KMS-11 (cell line): ENCODE measurements at regions not wholly inside any gene's neighbourhood (a gene's known extent, or its start where the extent isn't known, plus 50 kb on each side); places are given as distances from the start of the nearest gene placed in this dataset.

Experiments used
- H2AFZ ChIP-seq: fragments of 200-600 bp; sonication (generic); 2 replicates; pipeline ENCODE4 v1.6.1; 2016; ENCODE audit warnings: antibody characterized with exemption, mixed run types, low read depth
- H3K27ac ChIP-seq: fragments of 200-600 bp; sonication (generic); 2 replicates; pipeline ENCODE4 v1.6.1; 2016; ENCODE audit warnings: mild to moderate bottlenecking, mixed run types
- H3K27me3 ChIP-seq: fragments of 200-600 bp; sonication (generic); 2 replicates; pipeline ENCODE4 v1.6.1; 2017; ENCODE audit warnings: mild to moderate bottlenecking, low read depth, mixed run types, moderate library complexity; ENCODE audit not compliant: insufficient read depth
- H3K36me3 ChIP-seq: fragments of 200-600 bp; sonication (generic); 2 replicates; pipeline ENCODE4 v1.6.1; 2017; ENCODE audit warnings: mild to moderate bottlenecking, mixed run types; ENCODE audit not compliant: insufficient read depth
- H3K4me1 ChIP-seq: fragments of 200-600 bp; sonication (generic); 2 replicates; pipeline ENCODE4 v1.6.1; 2016; ENCODE audit warnings: mild to moderate bottlenecking, low read depth, mixed run types; ENCODE audit not compliant: poor library complexity, severe bottlenecking
- H3K4me2 ChIP-seq: fragments of 200-600 bp; sonication (generic); 2 replicates; pipeline ENCODE4 v1.7.0; 2016; ENCODE audit warnings: mild to moderate bottlenecking, mixed run types
- H3K4me3 ChIP-seq: fragments of 200-600 bp; sonication (generic); IDR thresholded peaks from 2 replicates; pipeline ENCODE4 v1.6.1; 2017; ENCODE audit warnings: low read depth, low read length, mixed read lengths; ENCODE audit not compliant: insufficient read depth
- H3K79me2 ChIP-seq: fragments of 200-600 bp; sonication (generic); 2 replicates; pipeline ENCODE4 v1.6.1; 2016; ENCODE audit warnings: low read depth, mixed run types; ENCODE audit not compliant: insufficient read depth
- H3K9ac ChIP-seq: fragments of 200-600 bp; sonication (generic); 2 replicates; pipeline ENCODE4 v1.6.1; 2016; ENCODE audit warnings: mild to moderate bottlenecking, mixed run types
- H4K20me1 ChIP-seq: fragments of 200-600 bp; sonication (generic); 2 replicates; pipeline ENCODE4 v1.6.1; 2016; ENCODE audit warnings: mild to moderate bottlenecking, mixed run types; ENCODE audit not compliant: insufficient read depth
- CTCF ChIP-seq: fragments of 200-600 bp; sonication (generic); conservative IDR thresholded peaks from 2 replicates; pipeline ENCODE4 v1.6.1; 2017; ENCODE audit warnings: low read depth, mild to moderate bottlenecking, antibody characterized with exemption, low read length, moderate library complexity, mixed read lengths

DNA sequence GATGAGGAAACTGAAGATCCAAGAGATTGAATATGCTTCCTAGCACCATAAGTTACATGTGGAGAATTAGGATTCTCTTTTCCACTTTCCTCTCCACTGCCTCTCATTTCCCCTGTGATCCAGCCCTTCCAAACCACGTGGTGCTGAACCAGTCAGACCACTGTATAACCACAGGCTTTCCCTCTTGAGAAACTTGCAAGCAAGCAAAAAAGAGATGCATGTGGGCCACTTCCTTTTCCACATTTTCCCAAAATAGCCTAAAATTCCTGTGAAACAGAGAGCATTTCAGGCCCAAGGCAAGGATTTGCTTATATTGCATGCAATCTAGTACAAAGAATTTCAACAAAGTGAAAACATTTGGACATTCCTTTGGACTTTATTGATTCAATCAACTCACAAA is 59.3 kb upstream of the KSR1 start:
- H3K4me3 ChIP-seq: no peak overlapping the region
- no peak overlapping the region for H3K9ac ChIP-seq
- H2AFZ ChIP-seq: no peak overlapping the region
- TF ChIP-seq CTCF: no peak
- H3K79me2 ChIP-seq: no peaks in the 10 kb centered on the region
- no peaks in the 10 kb centered on the region for H3K36me3 ChIP-seq
- no peak overlapping the region for H3K27ac ChIP-seq
- no peaks in the 10 kb centered on the region for H4K20me1 ChIP-seq
- H3K27me3 ChIP-seq: no peaks in the 10 kb centered on the region
- no peak overlapping the region for H3K4me2 ChIP-seq
- no peaks in the 10 kb centered on the region for H3K4me1 ChIP-seq

DNA sequence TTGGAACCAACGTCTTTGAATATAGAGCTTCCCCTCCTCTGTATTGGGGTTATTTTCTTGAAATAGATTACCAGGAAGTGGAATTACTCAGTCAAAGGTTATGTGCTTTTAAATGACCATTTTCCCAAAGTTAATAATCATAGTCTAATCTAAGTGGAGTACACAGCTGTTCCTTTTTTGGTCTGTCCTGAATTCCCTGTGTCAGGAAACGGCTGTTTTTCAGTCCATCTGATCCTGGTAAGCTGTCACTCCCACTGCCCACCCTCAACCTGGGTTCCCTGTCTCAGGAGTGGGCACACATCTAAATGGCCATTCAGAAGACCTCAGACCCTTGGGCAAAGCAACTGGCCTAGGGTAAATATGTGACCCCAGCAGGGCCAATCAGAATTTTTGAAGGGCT is 57.6 kb upstream of the KSR1 start:
- H3K36me3 ChIP-seq: no peaks in the 10 kb centered on the region
- H2AFZ ChIP-seq: no peak overlapping the region
- H3K4me3 ChIP-seq: no peak overlapping the region
- no peak overlapping the region for H3K27ac ChIP-seq
- no peak for TF ChIP-seq CTCF
- H4K20me1 ChIP-seq: no peaks in the 10 kb centered on the region
- H3K9ac ChIP-seq: no peak overlapping the region
- no peak overlapping the region for H3K4me2 ChIP-seq
- no peaks in the 10 kb centered on the region for H3K4me1 ChIP-seq
- H3K27me3 ChIP-seq: no peaks in the 10 kb centered on the region
- no peaks in the 10 kb centered on the region for H3K79me2 ChIP-seq

DNA sequence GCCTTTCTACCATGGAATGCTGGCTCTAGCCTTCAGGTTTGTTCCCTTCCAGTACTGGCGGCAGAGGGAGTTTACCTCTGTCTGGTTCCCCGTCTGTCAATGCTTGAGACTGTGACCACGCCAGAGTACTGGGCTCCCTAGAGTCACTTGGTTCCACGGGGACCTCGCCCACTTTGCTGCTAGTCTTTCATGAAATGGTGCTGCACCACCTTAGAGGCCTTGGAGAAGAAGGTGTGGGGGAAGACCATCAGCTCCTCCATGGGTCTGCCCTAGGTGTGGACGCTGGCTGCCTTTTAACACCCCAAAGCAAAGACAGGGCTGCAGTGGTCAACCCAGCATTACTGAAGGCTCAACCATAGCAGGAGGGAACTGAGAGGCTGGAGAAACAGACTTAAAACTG is 55.3 kb upstream of the KSR1 start:
- H3K9ac ChIP-seq: no peak overlapping the region
- no peak overlapping the region for H2AFZ ChIP-seq
- H3K27ac ChIP-seq: no peak overlapping the region
- no peaks in the 10 kb centered on the region for H3K79me2 ChIP-seq
- no peak for TF ChIP-seq CTCF
- no peaks in the 10 kb centered on the region for H4K20me1 ChIP-seq
- H3K4me1 ChIP-seq: no peaks in the 10 kb centered on the region
- no peaks in the 10 kb centered on the region for H3K27me3 ChIP-seq
- H3K4me3 ChIP-seq: no peak overlapping the region
- no peak overlapping the region for H3K4me2 ChIP-seq
- no peaks in the 10 kb centered on the region for H3K36me3 ChIP-seq

GRCh38 chr17:27402943-27403342 is 53.3 kb upstream of the KSR1 start:
- Histone ChIP-seq H4K20me1 (no peaks in the 10 kb centered on the region), H3K4me1 (no peaks in the 10 kb centered on the region), H3K36me3 (no peaks in the 10 kb centered on the region), H3K9ac (no peak overlapping the region), H3K27ac (no peak overlapping the region), H3K27me3 (no peaks in the 10 kb centered on the region), H2AFZ (no peak overlapping the region), H3K4me2 (no peak overlapping the region), H3K79me2 (no peaks in the 10 kb centered on the region), H3K4me3 (no peak overlapping the region)
- no peak for TF ChIP-seq CTCF

GRCh38 chr17:27403480-27404005 is 52.7 kb upstream of the KSR1 start:
- Histone ChIP-seq H4K20me1 (no peaks in the 10 kb centered on the region), H3K4me3 (no peak overlapping the region), H3K36me3 (no peaks in the 10 kb centered on the region), H3K9ac (no peak overlapping the region), H3K4me1 (no peaks in the 10 kb centered on the region), H3K79me2 (no peaks in the 10 kb centered on the region), H3K27me3 (no peaks in the 10 kb centered on the region), H3K27ac (no peak overlapping the region), H2AFZ (no peak overlapping the region), H3K4me2 (no peak overlapping the region)
- TF ChIP-seq CTCF: no peak
